NCI-H1930 (cell line): ENCODE measurements at regions not wholly inside any gene's neighbourhood (a gene's known extent, or its start where the extent isn't known, plus 50 kb on each side); places are given as distances from the start of the nearest gene placed in this dataset.

Experiments
- DNase-seq, 2 experiments: peaks; one replicate each; lab custom pipeline; 2025; lab: John Stamatoyannopoulos, UW

GRCh38 chr2:149652526-149652925 lies 65.0 kb upstream of the MMADHC start:
- DNase-seq = no peak

GRCh38 chr2:149651229-149651628 lies 63.7 kb upstream of the MMADHC start:
- DNase-seq = no peak

GRCh38 chr2:149650006-149650405 lies 62.4 kb upstream of the MMADHC start:
- DNase-seq = no peak

- no peak for DNase-seq
These were observed 60.9 kb upstream of the MMADHC start for GRCh38 chr2:149648282-149649030.

- DNase-seq = no peak
These were observed 57.8 kb upstream of the MMADHC start for GRCh38 chr2:149645391-149645790.
